Activated CD4-positive, alpha-beta T cell treated with anti-CD3 and anti-CD28 coated beads, Interleukin-2, amount 50 U/mL, for 1 hour (primary cell): ENCODE measurements at regions not wholly inside any gene's neighbourhood (a gene's known extent, or its start where the extent isn't known, plus 50 kb on each side); places are given as distances from the start of the nearest gene placed in this dataset.

Source experiments
- DNase-seq: peaks from one replicate; pipeline ENCODE4 v3.0.0-alpha.2; 2020

- DNase-seq, result no peak
Measured at GRCh38 chr5:128736553-128736952, 198.5 kb upstream of the FBN2 start.

DNA sequence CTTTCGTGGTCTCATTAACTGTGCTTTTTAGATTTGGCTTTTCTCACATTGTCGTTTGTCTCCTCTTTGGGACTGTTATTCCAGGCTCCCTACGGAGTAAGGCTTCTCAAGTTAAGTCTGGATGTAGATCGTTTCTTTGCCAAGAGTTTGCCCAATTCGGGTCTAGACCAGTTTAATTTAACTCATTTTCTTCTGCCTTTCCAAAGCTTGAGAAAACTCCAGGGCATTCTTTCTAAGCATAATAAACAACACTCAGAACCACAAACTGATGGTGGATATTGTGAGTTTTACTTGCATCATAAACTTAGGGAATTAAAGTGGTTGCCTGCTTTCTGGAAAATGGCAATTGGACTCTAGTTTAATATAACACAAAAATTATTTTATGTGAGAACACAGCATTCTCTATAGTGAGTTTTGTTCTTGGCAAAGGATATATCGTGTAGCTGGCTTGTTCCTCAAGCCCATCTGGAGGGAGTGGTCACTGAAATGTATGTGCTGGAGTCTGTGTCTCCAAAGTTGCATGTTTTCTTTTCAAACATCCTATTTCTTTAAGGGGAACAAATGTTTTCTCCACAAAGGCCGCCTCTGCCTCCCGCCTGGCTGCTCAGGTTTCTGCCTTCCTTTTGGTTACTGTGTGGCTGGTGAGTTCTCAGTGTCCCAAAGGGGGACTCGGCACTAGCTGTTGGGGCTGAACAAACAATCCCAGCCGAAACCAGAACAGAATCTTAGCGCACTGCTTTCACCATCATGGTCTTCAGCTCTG lies 211.3 kb upstream of the FBN2 start:
- no peak for DNase-seq

- DNase-seq, result no peak
Measured at GRCh38 chr5:128750155-128750554, 212.1 kb upstream of the FBN2 start.

DNA sequence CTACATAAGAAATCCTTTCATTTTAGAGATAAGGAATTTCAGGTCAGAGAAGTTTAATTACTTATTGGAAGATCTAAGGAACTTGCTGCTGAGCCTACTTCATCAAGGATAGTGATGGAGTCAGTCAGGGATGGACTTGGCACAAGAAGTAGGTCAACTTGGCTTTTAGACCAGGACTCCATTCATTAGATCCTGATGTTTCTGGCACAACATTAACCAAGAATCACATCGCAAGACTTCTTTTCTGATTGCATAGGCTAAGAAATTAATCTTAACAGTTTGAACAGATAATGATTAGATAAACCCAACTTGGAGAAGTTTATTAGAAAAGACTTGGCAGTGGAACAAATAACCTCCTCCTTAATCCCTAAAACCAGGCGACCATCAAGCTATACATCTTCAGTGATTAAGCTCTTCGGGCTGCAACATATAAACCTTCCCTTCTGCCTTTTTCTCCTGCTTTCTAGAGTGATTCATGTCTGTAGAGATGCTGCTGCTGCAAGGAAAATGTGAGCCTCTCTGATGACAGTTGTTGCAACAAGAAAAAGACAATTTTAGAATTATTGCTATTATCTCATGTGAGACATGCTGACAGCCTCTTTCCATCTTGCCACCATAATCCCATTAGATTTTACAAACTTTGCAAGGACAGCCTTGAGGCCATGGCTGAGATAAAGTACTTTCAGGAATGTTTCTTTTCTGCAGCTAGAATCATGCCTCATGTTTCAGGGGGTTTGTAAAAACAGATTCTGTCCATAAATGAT lies 207.9 kb upstream of the SLC27A6 start:
- no peak for DNase-seq

DNA sequence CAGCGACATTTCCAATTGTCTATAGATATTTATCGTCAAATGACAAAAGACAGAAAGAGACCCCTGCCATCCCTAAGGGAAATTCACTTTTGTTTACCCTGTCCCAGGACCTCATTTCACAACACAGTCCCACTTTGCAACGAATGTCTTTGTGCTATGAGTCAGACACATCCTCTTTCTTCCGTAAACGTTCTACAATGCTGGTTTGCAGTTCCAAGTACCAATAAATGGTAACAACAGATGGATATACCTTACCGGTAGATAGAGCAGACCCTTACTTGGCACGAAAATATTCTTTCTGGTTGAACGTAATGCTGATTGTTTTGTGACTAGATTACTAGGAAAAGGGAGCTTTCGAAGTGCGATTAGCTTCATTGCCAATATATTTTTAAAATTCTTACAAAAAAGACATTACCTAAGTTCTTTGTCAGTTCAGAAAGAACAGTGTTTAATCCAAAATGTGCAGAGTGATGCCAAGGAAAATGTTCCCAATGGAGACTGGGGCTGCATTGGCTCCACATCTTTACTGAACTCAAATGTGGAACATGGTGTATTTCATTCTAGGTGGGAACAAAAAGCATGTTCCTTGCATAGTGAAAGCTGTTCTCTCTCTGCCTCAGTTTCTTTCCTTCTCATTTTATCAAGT lies 202.5 kb upstream of the SLC27A6 start:
- no peak for DNase-seq

DNA sequence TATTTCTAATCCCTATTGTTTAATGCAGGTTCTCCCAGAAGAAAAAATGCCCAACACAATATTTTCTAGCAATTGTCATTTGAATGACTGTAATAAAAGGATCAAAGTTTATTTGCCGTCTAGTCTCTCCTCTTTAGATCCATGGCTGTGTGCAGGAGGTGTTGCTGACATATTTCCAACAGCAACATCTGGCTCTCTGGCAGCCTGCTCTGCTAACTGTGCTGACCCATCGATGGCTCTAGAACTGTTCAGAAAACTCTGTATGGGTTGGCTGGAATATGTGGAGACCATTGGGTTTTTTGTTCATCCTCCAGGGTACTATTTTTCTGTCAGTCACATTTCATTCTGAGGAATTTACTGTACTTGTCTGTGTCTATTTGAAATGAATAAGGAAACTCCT lies 202.0 kb upstream of the SLC27A6 start:
- no peak for DNase-seq

DNA sequence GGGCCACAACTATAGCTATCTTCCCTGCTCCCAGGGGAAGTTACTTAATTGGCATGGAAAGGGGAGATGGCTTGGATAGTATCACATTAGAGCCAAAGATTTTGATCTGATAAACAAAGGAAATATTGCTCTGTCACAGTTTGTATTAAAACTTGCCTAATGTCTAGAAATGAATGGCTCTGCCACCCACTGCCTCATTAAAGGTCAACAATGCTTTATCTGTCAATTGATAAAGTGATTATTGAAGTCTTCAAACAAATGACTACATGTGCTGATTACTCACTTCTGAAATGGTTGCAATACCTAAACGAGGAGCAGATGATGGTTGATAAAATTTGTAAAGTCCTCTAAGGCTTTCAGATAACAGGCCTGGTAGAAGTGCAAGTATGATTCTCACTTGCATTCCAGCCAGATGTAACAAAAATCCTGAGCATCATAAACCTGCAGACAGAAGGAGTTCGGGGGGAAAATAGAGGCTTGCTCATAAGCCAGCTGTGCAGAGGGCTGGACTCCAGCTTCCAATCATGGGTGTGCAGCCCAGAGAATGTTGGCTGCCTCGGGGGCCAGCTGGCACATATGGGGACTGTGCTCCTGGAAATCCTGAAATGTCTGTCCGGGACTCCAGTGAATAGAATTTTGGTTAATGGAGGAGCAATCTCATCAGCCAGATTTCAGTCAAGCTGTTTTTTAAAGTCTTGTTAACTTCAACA lies 200.5 kb upstream of the SLC27A6 start:
- DNase-seq, result no peak

GRCh38 chr5:128765448-128766061 lies 199.7 kb upstream of the SLC27A6 start:
- no peak for DNase-seq

GRCh38 chr5:128766406-128766805 lies 198.9 kb upstream of the SLC27A6 start:
- DNase-seq, result no peak

DNA sequence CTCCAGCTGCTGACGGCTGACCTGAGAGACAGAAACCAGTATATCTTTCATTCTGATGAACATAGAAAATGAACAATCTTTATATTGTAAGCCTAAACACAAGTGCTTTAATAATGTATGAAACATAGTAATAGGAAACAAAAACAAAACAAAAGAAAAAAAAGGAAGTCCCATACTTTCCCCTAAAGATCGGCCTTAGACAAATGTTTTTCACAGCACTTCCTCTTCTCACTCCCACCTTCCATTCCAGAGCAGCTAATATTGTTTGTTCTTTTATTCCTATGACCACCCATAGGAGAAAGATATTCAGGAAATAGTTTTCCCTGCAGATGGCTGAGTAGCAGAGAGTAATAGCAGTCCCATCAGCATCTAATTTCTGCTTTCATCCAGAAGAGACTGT lies 194.4 kb upstream of the SLC27A6 start:
- no peak for DNase-seq

DNA sequence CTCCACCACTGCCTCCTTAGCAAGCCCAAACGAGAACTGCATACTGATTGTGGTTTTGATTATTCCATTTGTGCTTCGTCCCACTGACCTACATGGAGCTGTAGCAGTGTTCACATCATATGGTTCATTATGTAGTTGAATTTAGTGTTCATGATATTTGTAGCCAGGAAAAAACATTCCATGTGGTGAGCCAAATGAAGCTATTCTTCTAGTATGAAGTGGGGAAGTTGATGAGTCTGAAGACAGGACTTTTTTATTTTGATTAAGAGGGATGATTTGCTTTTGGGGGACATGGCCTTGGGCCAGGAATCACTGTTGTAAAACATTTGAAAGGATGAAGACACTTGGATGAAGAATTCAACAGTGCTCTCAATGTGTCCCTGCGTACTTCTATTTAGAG lies 192.9 kb upstream of the SLC27A6 start:
- DNase-seq, result no peak

GRCh38 chr5:128773378-128773777 lies 191.9 kb upstream of the SLC27A6 start:
- no peak for DNase-seq

DNA sequence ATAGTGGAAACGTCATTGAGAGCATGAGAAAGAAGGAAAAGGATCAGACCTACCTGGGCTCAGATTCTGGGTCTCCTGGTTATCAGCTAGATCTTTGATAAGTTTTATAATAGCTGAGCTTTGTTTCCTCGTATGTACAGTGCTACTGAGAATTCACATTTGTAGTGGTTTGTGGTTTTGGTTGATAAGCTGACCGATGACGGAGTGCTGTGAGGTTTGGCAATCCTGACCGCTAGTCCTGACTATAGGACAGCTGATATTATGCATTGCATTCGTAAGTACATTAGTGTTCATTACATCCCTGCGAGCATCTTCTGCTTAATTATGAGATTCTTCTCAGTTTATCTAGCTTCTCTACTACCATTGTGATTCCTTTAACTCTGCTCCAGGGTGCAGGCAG lies 190.7 kb upstream of the SLC27A6 start:
- DNase-seq, result no peak

DNA sequence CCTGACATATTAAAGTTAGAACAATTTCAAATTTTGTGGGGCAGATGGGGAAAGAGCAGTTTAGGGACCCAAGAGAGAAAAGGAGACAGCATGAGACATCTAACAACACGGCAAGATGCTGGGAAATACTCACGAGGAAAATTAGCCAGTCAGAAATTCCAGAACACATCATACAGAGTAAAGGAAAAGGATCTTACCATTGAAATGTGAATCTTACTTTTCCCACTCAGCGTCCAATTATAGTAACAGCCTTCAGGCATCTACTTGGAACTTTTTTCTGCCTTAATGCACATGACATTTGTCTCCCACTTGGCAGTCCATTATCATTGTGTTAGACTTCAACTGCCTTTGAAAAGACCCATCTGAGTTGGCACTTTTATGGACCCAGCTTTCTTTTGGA lies 189.7 kb upstream of the SLC27A6 start:
- DNase-seq, result no peak

GRCh38 chr5:128777052-128777451 lies 188.2 kb upstream of the SLC27A6 start:
- no peak for DNase-seq

GRCh38 chr5:128778474-128778873 lies 186.8 kb upstream of the SLC27A6 start:
- DNase-seq, result no peak

DNA sequence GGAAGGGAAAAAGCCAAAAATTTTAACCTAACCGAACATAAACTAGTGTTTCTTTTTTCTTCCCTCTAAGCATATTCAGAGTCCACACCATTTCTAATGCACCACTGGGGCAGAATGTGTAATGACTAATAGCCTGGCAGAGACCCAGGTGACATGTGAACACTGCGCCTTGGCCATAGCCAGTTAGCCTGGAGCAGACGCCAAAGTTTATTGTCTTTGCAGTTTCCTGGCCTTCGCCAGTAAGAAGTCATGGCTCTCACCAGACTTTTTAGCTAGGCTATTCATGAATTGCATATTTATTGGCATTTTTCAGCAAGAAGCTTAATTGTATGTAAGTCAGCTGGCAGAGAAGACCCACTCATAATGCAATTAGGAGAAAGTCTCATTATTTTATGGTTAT lies 182.8 kb upstream of the SLC27A6 start:
- no peak for DNase-seq

DNA sequence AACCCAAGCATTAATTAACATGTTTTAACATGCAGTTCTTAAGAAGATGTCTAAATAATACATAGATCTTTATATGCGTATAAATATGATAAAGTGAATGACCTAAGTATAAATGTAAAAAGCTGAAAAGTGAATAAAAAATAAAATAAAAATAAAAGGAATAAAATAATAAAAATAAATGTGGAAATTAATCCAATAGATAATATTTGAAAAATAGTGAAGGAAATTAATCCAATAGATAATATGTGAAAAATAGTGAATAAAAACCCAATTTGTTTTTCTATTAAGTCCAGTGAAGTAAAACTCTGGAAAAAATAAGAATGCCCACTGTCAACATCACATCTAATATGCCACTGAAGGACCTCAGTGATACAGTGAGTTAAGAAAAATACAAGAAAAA lies 180.6 kb upstream of the SLC27A6 start:
- no peak for DNase-seq

DNA sequence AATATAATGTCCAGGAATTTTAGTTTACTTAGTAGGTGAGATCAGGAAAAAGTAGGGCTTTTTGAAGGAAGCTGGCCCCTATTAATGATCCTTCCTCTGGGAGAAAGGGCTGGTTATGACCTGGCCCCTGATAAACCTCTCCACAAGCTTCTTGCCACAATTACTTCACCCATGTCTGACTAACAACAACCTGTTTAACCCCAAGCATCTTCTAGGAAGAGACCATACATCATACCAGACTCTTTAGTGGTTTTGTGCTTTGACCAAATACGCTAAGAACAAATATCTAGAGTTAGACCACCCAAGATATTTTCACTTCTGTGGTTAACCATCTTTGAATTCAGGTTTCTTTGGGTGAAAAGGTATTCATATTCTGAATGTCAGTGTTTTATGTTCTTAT lies 174.0 kb upstream of the SLC27A6 start:
- no peak for DNase-seq

DNA sequence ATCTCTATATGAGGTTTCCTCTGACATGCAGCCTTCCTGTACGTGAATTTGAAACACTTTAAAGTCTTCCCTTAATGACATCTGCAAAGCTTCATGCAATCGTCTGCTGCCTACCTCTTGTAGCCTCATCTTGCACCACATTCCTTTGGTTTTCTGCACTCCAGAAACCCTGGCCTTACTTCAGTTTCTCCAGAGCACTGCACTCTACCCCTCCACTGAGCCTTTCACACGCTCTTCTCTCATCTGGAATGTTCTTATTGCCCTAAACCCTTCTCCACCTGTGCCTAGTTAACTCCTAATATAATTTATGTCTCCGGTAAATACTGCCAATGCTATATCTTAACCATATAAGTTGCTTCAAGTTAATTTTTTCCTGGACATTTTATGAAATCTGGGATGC lies 168.8 kb upstream of the SLC27A6 start:
- DNase-seq, result no peak

- no peak for DNase-seq
Measured at GRCh38 chr5:128798871-128799270, 166.4 kb upstream of the SLC27A6 start.

DNA sequence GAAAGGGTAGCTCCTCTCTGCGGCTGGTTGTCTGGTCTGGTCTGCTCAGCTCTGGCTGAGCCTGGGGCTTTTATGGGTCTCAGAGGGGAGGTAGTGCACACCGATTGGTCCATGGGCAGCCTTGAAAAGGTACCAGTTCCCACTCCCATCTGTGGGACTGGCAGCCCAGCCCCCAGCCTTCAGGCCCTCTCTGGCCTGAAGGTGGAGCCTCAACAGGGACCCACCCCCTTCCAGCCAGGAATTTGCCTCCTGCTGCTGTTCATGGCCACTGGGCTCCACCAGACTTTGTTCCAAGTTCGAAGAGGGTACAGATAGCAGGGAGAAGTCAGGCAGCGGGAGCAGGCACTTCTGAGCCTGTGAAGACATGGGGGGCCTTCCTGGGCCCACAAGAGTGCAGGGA lies 165.3 kb upstream of the SLC27A6 start:
- no peak for DNase-seq

GRCh38 chr5:128800377-128800776 lies 164.9 kb upstream of the SLC27A6 start:
- DNase-seq, result no peak
